Endodermal cell (in vitro differentiated cells): ENCODE measurements at regions not wholly inside any gene's neighbourhood (a gene's known extent, or its start where the extent isn't known, plus 50 kb on each side); places are given as distances from the start of the nearest gene placed in this dataset.

Experiments used
- DNase-seq: peaks from one replicate; pipeline ENCODE4 v3.0.0-alpha.2; 2017
- H3K27ac ChIP-seq: 2 replicates; pipeline ENCODE4 v1.5.1; 2013; ENCODE audit warnings: mild to moderate bottlenecking, low read depth, low read length, moderate library complexity
- H3K27me3 ChIP-seq: 2 replicates; pipeline ENCODE4 v1.6.1; 2013; ENCODE audit warnings: mild to moderate bottlenecking, low read length, moderate library complexity; ENCODE audit not compliant: insufficient read depth, control insufficient read depth, poor library complexity, severe bottlenecking
- H3K36me3 ChIP-seq: 2 replicates; pipeline ENCODE4 v1.7.0; 2013; ENCODE audit warnings: mild to moderate bottlenecking, low read length, moderate library complexity; ENCODE audit not compliant: control insufficient read depth, insufficient read depth
- H3K4me1 ChIP-seq: one replicate; pipeline ENCODE4 v1.7.0; 2013; ENCODE audit warnings: low read length; ENCODE audit not compliant: control insufficient read depth, insufficient read depth
- H3K4me3 ChIP-seq: 2 replicates; pipeline ENCODE4 v1.5.1; 2013; ENCODE audit warnings: mild to moderate bottlenecking, low read length, moderate library complexity
- H3K9ac ChIP-seq: 2 replicates; pipeline ENCODE4 v1.6.1; 2013; ENCODE audit warnings: mild to moderate bottlenecking, low read length, moderate library complexity; ENCODE audit not compliant: poor library complexity, severe bottlenecking; ENCODE audit errors: extremely low read depth
- H3K9me3 ChIP-seq: 2 replicates; pipeline ENCODE4 v1.6.1; 2013; ENCODE audit warnings: mild to moderate bottlenecking, low read length, moderate library complexity; ENCODE audit not compliant: control insufficient read depth
- H3K27ac Mint-ChIP-seq: 2 replicates; pipeline ENCODE4 v1.8.0; 2020; ENCODE audit warnings: mixed read lengths
- H3K27me3 Mint-ChIP-seq: 2 replicates; pipeline ENCODE4 v1.8.0; 2021; ENCODE audit warnings: mild to moderate bottlenecking, mixed read lengths; ENCODE audit not compliant: insufficient read depth
- H3K36me3 Mint-ChIP-seq: 2 replicates; pipeline ENCODE4 v1.8.0; 2020; ENCODE audit warnings: low read depth, mixed read lengths
- H3K4me1 Mint-ChIP-seq: 2 replicates; pipeline ENCODE4 v1.8.0; 2020; ENCODE audit warnings: mixed read lengths
- H3K4me3 Mint-ChIP-seq: 2 replicates; pipeline ENCODE4 v1.8.0; 2020; ENCODE audit warnings: mild to moderate bottlenecking, moderate library complexity, mixed read lengths
- H3K9me3 Mint-ChIP-seq: 2 replicates; pipeline ENCODE4 v1.8.0; 2020; ENCODE audit warnings: mild to moderate bottlenecking, mixed read lengths
- CTCF ChIP-seq: fragments of 200-600 bp; sonication (generic); conservative IDR thresholded peaks from 2 replicates; pipeline ENCODE4 v1.5.0; 2021; ENCODE audit warnings: antibody characterized with exemption, mild to moderate bottlenecking
- WGBS, 2 experiments: methylation state at CpG; one replicate each; pipeline versions ENCODE4 v1.1.5 to v1.1.7; 2013; ENCODE audit warnings: missing lambda C conversion rate in 2 of 2, mixed read lengths in 1 of 2; ENCODE audit not compliant: insufficient coverage in 1 of 2, insufficient read length in 1 of 2; 5-methylcytosine and 5-hydroxymethylcytosine counted together

GRCh38 chr5:40106847-40107246 lies 572.9 kb upstream of the PTGER4 start:
- no peaks in the 10 kb centered on the region for H3K4me1 ChIP-seq
- Mint-ChIP-seq H3K36me3 (no peaks in the 10 kb centered on the region), H3K4me1 (no peaks in the 10 kb centered on the region), H3K27me3 (no peaks in the 10 kb centered on the region), H3K27ac (no peak overlapping the region), H3K9me3 (peaks cover 44% of the 10 kb centered on the region), H3K4me3 (no peak overlapping the region)
- TF ChIP-seq CTCF = no peak
- H3K9ac ChIP-seq = no peak overlapping the region
- H3K36me3 ChIP-seq = no peaks in the 10 kb centered on the region
- WGBS, 2 experiments = 89 to 94% methylated on average over 1 to 2 of the region's 2 CpGs
- no peak overlapping the region for H3K4me3 ChIP-seq
- no peaks in the 10 kb centered on the region for H3K27me3 ChIP-seq
- H3K9me3 ChIP-seq = peaks cover 8% of the 10 kb centered on the region
- DNase-seq = no peak
- H3K27ac ChIP-seq = no peak overlapping the region

- no peaks in the 10 kb centered on the region for H3K27me3 ChIP-seq
- H3K4me1 ChIP-seq = no peaks in the 10 kb centered on the region
- Mint-ChIP-seq H3K4me1 (no peaks in the 10 kb centered on the region), H3K27ac (no peak overlapping the region), H3K4me3 (no peak overlapping the region), H3K36me3 (no peaks in the 10 kb centered on the region), H3K27me3 (no peaks in the 10 kb centered on the region), H3K9me3 (peaks cover 44% of the 10 kb centered on the region)
- H3K4me3 ChIP-seq = no peak overlapping the region
- TF ChIP-seq CTCF = no peak
- no peak overlapping the region for H3K9ac ChIP-seq
- DNase-seq = no peak
- peaks cover 12% of the 10 kb centered on the region for H3K9me3 ChIP-seq
- no peak overlapping the region for H3K27ac ChIP-seq
- no peaks in the 10 kb centered on the region for H3K36me3 ChIP-seq
Observed at GRCh38 chr5:40098313-40098712, 581.4 kb upstream of the PTGER4 start.

- H3K27ac ChIP-seq = no peak overlapping the region
- 94 to 100% methylated on average over 1 to 2 of the region's 2 CpGs for WGBS, 2 experiments
- no peak for TF ChIP-seq CTCF
Observed at GRCh38 chr5:40093550-40093949, 586.2 kb upstream of the PTGER4 start.

More at GRCh38 chr5:40093550-40093949, 586.2 kb upstream of the PTGER4 start:
- Histone ChIP-seq H3K4me1 (no peaks in the 10 kb centered on the region), H3K4me3 (no peak overlapping the region), H3K9ac (no peak overlapping the region), H3K36me3 (no peaks in the 10 kb centered on the region), H3K9me3 (peaks cover 54% of the 10 kb centered on the region), H3K27me3 (no peaks in the 10 kb centered on the region)
- no peaks in the 10 kb centered on the region for H3K36me3 Mint-ChIP-seq
- H3K4me3 Mint-ChIP-seq = no peak overlapping the region
- H3K27me3 Mint-ChIP-seq = no peaks in the 10 kb centered on the region
- no peaks in the 10 kb centered on the region for H3K4me1 Mint-ChIP-seq
- no peak overlapping the region for H3K27ac Mint-ChIP-seq
- DNase-seq = no peak
- peaks cover 60% of the 10 kb centered on the region for H3K9me3 Mint-ChIP-seq
